ENCODE measurements at regions not wholly inside any gene's neighbourhood (a gene's known extent, or its start where the extent isn't known, plus 50 kb on each side); places are given as distances from the start of the nearest gene placed in this dataset.

GRCh38 chr4:130154901-130155300 is 1058.9 kb downstream of the C4orf33 start:
- TF ChIP-seq, protein P1, sequence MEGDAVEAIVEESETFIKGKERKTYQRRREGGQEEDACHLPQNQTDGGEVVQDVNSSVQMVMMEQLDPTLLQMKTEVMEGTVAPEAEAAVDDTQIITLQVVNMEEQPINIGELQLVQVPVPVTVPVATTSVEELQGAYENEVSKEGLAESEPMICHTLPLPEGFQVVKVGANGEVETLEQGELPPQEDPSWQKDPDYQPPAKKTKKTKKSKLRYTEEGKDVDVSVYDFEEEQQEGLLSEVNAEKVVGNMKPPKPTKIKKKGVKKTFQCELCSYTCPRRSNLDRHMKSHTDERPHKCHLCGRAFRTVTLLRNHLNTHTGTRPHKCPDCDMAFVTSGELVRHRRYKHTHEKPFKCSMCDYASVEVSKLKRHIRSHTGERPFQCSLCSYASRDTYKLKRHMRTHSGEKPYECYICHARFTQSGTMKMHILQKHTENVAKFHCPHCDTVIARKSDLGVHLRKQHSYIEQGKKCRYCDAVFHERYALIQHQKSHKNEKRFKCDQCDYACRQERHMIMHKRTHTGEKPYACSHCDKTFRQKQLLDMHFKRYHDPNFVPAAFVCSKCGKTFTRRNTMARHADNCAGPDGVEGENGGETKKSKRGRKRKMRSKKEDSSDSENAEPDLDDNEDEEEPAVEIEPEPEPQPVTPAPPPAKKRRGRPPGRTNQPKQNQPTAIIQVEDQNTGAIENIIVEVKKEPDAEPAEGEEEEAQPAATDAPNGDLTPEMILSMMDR (conservative IDR thresholded peaks at IDR 0.05; ENCODE audit: low read depth, low read length), result no peak
- TF ChIP-seq MAZ (IDR thresholded peaks at IDR 0.05; ENCODE audit: borderline replicate concordance, low read depth, low read length) (no peak), POLR2A (IDR thresholded peaks at IDR 0.05; ENCODE audit: low read depth, low read length) (no peak), SMC3 (IDR thresholded peaks at IDR 0.05; ENCODE audit: low read depth, low read length) (no peak), FOS (IDR thresholded peaks at IDR 0.05; ENCODE audit: low read depth, low read length) (no peak), RFX5 (IDR thresholded peaks at IDR 0.05; ENCODE audit: low read depth, low read length) (no peak), MAFK (IDR thresholded peaks at IDR 0.05; ENCODE audit: low read depth, low read length) (no peak), CEBPB (IDR thresholded peaks at IDR 0.05; ENCODE audit: low read depth, low read length) (no peak), NFE2L2 (IDR thresholded peaks at IDR 0.05; ENCODE audit: low read depth, low read length) (no peak), MXI1 (IDR thresholded peaks at IDR 0.05; ENCODE audit: borderline replicate concordance, low read depth, low read length) (no peak), BHLHE40 (IDR thresholded peaks at IDR 0.05; ENCODE audit: low read depth, low read length) (no peak)
- TF ChIP-seq, protein P2, sequence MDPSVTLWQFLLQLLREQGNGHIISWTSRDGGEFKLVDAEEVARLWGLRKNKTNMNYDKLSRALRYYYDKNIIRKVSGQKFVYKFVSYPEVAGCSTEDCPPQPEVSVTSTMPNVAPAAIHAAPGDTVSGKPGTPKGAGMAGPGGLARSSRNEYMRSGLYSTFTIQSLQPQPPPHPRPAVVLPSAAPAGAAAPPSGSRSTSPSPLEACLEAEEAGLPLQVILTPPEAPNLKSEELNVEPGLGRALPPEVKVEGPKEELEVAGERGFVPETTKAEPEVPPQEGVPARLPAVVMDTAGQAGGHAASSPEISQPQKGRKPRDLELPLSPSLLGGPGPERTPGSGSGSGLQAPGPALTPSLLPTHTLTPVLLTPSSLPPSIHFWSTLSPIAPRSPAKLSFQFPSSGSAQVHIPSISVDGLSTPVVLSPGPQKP (IDR thresholded peaks at IDR 0.05; ENCODE audit: borderline replicate concordance, low read depth, low read length), result no peak
- TF ChIP-seq, protein P3, sequence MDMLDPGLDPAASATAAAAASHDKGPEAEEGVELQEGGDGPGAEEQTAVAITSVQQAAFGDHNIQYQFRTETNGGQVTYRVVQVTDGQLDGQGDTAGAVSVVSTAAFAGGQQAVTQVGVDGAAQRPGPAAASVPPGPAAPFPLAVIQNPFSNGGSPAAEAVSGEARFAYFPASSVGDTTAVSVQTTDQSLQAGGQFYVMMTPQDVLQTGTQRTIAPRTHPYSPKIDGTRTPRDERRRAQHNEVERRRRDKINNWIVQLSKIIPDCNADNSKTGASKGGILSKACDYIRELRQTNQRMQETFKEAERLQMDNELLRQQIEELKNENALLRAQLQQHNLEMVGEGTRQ (IDR thresholded peaks at IDR 0.05; ENCODE audit: low read depth, low read length), result no peak
- ATAC-seq (ENCODE audit: low read depth), result no peak
- Histone ChIP-seq H2AK9ac (replicated peaks; ENCODE audit: low read depth, low read length, poor library complexity) (no peak overlapping the region), H2BK15ac (ENCODE audit: low read depth, low read length) (no peak overlapping the region), H4K91ac (ENCODE audit: insufficient read depth, low read depth, low read length) (no peak overlapping the region), H3K27ac (ENCODE audit: insufficient read depth, low read length) (no peak overlapping the region), H3K18ac (ENCODE audit: low read depth, low read length) (no peak overlapping the region), H3K4me1 (ENCODE audit: control insufficient read depth, insufficient read depth, low read length) (no peaks in the 10 kb centered on the region), H3K4me2 (ENCODE audit: low read depth, low read length) (no peak overlapping the region), H3K27me3 (ENCODE audit: control insufficient read depth, insufficient read depth, low read length) (no peaks in the 10 kb centered on the region), H2AFZ (replicated peaks; ENCODE audit: low read length, poor library complexity) (no peak overlapping the region), H4K8ac (ENCODE audit: low read depth in 2 of 2, low read length in 2 of 2) (no peak overlapping the region), H2BK5ac (ENCODE audit: low read depth, low read length, poor library complexity, severe bottlenecking) (no peak overlapping the region), H3K9me3 (ENCODE audit: control insufficient read depth, insufficient read depth, low read length) (peaks cover 3% of the 10 kb centered on the region; the same call in 1 of the 2 replicates), H3K9me1 (ENCODE audit: insufficient read depth, low read length) (no peaks in the 10 kb centered on the region), H3K79me1 (ENCODE audit: low read depth in 1 of 2, low read length in 2 of 2) (no peaks in the 10 kb centered on the region), H3K23ac (ENCODE audit: low read depth, low read length) (no peak overlapping the region), H3K56ac (ENCODE audit: extremely low read depth, insufficient read depth, low read length) (no peak overlapping the region), H2BK20ac (ENCODE audit: low read depth, low read length) (no peak overlapping the region), H4K20me1 (ENCODE audit: insufficient read depth, low read length) (no peaks in the 10 kb centered on the region), H3K4me3 (ENCODE audit: insufficient read depth, low read depth, low read length) (no peak overlapping the region), H2AK5ac (ENCODE audit: low read depth, low read length) (no peak overlapping the region), H3K36me3 (ENCODE audit: control insufficient read depth, insufficient read depth, low read length) (no peaks in the 10 kb centered on the region), H3K4ac (ENCODE audit: low read depth, low read length) (no peak overlapping the region), H3K9ac (ENCODE audit: low read depth, low read length) (no peak overlapping the region), H2BK120ac (ENCODE audit: low read depth, low read length) (no peak overlapping the region), H3K14ac (replicated peaks; ENCODE audit: low read depth, low read length) (no peak overlapping the region), H4K5ac (ENCODE audit: low read depth, low read length) (no peak overlapping the region)
- intact Hi-C loops (cut with micrococcal nuclease), result no loop called here
- no TSS peak for BruUV-seq (replicated peaks)
- no peak for DNase-seq
- in situ Hi-C loops (cut with MboI; ENCODE audit: low sequenced_read_pairs), result no loop called here
- POLR2A ChIA-PET (ENCODE audit: unreplicated experiment), result no interaction called here
- WGBS, 2 experiments (ENCODE audit: extremely low coverage in 2 of 2, insufficient read length in 1 of 2), result no CpG with 5 or more reads among the region's 2 CpGs
- CTCF ChIA-PET, result no interaction called here
- dilution Hi-C loops (cut with HindIII; ENCODE audit: low sequenced_read_pairs, unreplicated experiment), result no loop called here

Measured in IMR-90 (cell line).